H9 (cell line): ENCODE measurements at regions not wholly inside any gene's neighbourhood (a gene's known extent, or its start where the extent isn't known, plus 50 kb on each side); places are given as distances from the start of the nearest gene placed in this dataset.

Experiments used
- DNase-seq: peaks from one replicate; pipeline ENCODE4 v3.0.0-alpha.2; 2017
- H2AFZ ChIP-seq: one replicate; pipeline ENCODE4 v1.6.1; 2013; ENCODE audit warnings: mild to moderate bottlenecking, low read length, control low read depth, moderate library complexity
- H2AK5ac ChIP-seq: 2 replicates; pipeline ENCODE4 v1.6.1; 2013; ENCODE audit warnings: low read length, control low read depth, mixed read lengths; ENCODE audit not compliant: insufficient read length
- H2BK120ac ChIP-seq: one replicate; pipeline ENCODE4 v1.6.1; 2013; ENCODE audit warnings: low read depth, mild to moderate bottlenecking, low read length, control low read depth, inconsistent platforms; ENCODE audit not compliant: poor library complexity, severe bottlenecking
- H2BK12ac ChIP-seq: 2 replicates; pipeline ENCODE4 v1.6.1; 2013; ENCODE audit warnings: low read length, control low read depth, mixed read lengths, low read depth; ENCODE audit not compliant: insufficient read length
- H2BK15ac ChIP-seq: 2 replicates; pipeline ENCODE4 v1.6.1; 2013; ENCODE audit warnings: low read depth, low read length, control low read depth
- H2BK20ac ChIP-seq: one replicate; pipeline ENCODE4 v1.6.1; 2013; ENCODE audit warnings: low read depth, mild to moderate bottlenecking, low read length, control low read depth, inconsistent platforms; ENCODE audit not compliant: poor library complexity, severe bottlenecking
- H2BK5ac ChIP-seq: 2 replicates; pipeline ENCODE4 v1.6.1; 2013; ENCODE audit warnings: low read length, control low read depth, mixed read lengths; ENCODE audit not compliant: insufficient read length
- H3K14ac ChIP-seq: 2 replicates; pipeline ENCODE4 v1.6.1; 2013; ENCODE audit warnings: low read length, control low read depth; ENCODE audit not compliant: insufficient read depth
- H3K18ac ChIP-seq: 2 replicates; pipeline ENCODE4 v1.6.1; 2013; ENCODE audit warnings: low read depth, mild to moderate bottlenecking, mixed read lengths, low read length, control low read depth; ENCODE audit not compliant: insufficient read length
- H3K23ac ChIP-seq: 2 replicates; pipeline ENCODE4 v1.6.1; 2013; ENCODE audit warnings: low read length, control low read depth, mixed read lengths, low read depth; ENCODE audit not compliant: insufficient read length
- H3K23me2 ChIP-seq: 2 replicates; pipeline ENCODE4 v1.6.1; 2013; ENCODE audit warnings: low read depth, mild to moderate bottlenecking, mixed read lengths, low read length, control low read depth; ENCODE audit not compliant: insufficient read length, poor library complexity, severe bottlenecking
- H3K27ac ChIP-seq: 2 replicates; pipeline ENCODE4 v1.5.1; 2013; ENCODE audit warnings: low read length, control low read depth, mixed read lengths, low read depth; ENCODE audit not compliant: insufficient read length
- H3K27me3 ChIP-seq: 2 replicates; pipeline ENCODE4 v1.6.1; 2013; ENCODE audit warnings: low read length, control low read depth, inconsistent platforms; ENCODE audit not compliant: insufficient read depth
- H3K4ac ChIP-seq: 2 replicates; pipeline ENCODE4 v1.6.1; 2013; ENCODE audit warnings: low read depth, mild to moderate bottlenecking, control low read depth, inconsistent platforms, low read length, moderate library complexity
- H3K4me1 ChIP-seq: 2 replicates; pipeline ENCODE4 v1.6.1; 2013; ENCODE audit warnings: low read length, control low read depth, inconsistent platforms; ENCODE audit not compliant: insufficient read depth
- H3K4me2 ChIP-seq: 2 replicates; pipeline ENCODE4 v1.6.1; 2013; ENCODE audit warnings: low read length, control low read depth, mixed read lengths; ENCODE audit not compliant: insufficient read length, insufficient read depth
- H3K56ac ChIP-seq: 2 replicates; pipeline ENCODE4 v1.6.1; 2013; ENCODE audit warnings: low read depth, mild to moderate bottlenecking, mixed read lengths, low read length, control low read depth; ENCODE audit not compliant: insufficient read length
- H3K79me1 ChIP-seq: 2 replicates; pipeline ENCODE4 v1.6.1; 2013; ENCODE audit warnings: low read depth, mild to moderate bottlenecking, moderate library complexity, low read length, control low read depth, inconsistent platforms; ENCODE audit not compliant: insufficient read depth, poor library complexity, severe bottlenecking
- H3K79me2 ChIP-seq: 2 replicates; pipeline ENCODE4 v1.6.1; 2013; ENCODE audit warnings: low read length, control low read depth, inconsistent platforms; ENCODE audit not compliant: insufficient read depth
- H3K9ac ChIP-seq: 2 replicates; pipeline ENCODE4 v1.6.1; 2013; ENCODE audit warnings: low read length, control low read depth, mixed read lengths; ENCODE audit not compliant: insufficient read length; ENCODE audit errors: extremely low read depth
- H3K9me3 ChIP-seq: one replicate; pipeline ENCODE4 v1.6.1; 2013; ENCODE audit warnings: low read depth, low read length, inconsistent platforms; ENCODE audit not compliant: control insufficient read depth
- H3T11ph ChIP-seq: one replicate; pipeline ENCODE4 v1.6.1; 2013; ENCODE audit warnings: mild to moderate bottlenecking, low read length, control low read depth, inconsistent platforms
- H4K20me1 ChIP-seq: one replicate; pipeline ENCODE4 v1.6.1; 2013; ENCODE audit not compliant: control insufficient read depth, insufficient read length, insufficient read depth
- H4K5ac ChIP-seq: 2 replicates; pipeline ENCODE4 v1.6.1; 2013; ENCODE audit warnings: low read depth, mild to moderate bottlenecking, mixed read lengths, low read length, control low read depth; ENCODE audit not compliant: insufficient read length
- H4K8ac ChIP-seq: replicated peaks from 2 replicates; pipeline ENCODE4 v1.6.1; 2013; ENCODE audit warnings: low read length, control low read depth, mixed read lengths, low read depth; ENCODE audit not compliant: insufficient read length
- H4K91ac ChIP-seq: 2 replicates; pipeline ENCODE4 v1.6.1; 2013; ENCODE audit warnings: low read depth, mild to moderate bottlenecking, moderate library complexity, mixed read lengths, low read length, control low read depth; ENCODE audit not compliant: insufficient read length
- H3K27ac Mint-ChIP-seq, 3 experiments: 2 replicates in 2 of 3; 3 replicates in 1 of 3; pipeline ENCODE4 v1.8.0; 2020 to 2021; ENCODE audit warnings: mixed read lengths in 3 of 3, mild to moderate bottlenecking in 1 of 3, moderate library complexity in 1 of 3
- H3K27me3 Mint-ChIP-seq: 2 replicates; pipeline ENCODE4 v1.8.0; 2021; ENCODE audit warnings: low read depth, mild to moderate bottlenecking, moderate library complexity, mixed read lengths
- H3K36me3 Mint-ChIP-seq, 3 experiments: 2 replicates in 2 of 3; 3 replicates in 1 of 3; pipeline ENCODE4 v1.8.0; 2020 to 2021; ENCODE audit warnings: low read depth in 3 of 3, mixed read lengths in 3 of 3; ENCODE audit not compliant: insufficient read depth in 1 of 3
- H3K4me1 Mint-ChIP-seq, 2 experiments: 2 replicates each; pipeline ENCODE4 v1.8.0; 2020; ENCODE audit warnings: mixed read lengths in 2 of 2
- H3K4me3 Mint-ChIP-seq, 2 experiments: 2 replicates in 1 of 2; 3 replicates in 1 of 2; pipeline ENCODE4 v1.8.0; 2020 to 2021; ENCODE audit warnings: mild to moderate bottlenecking in 2 of 2, mixed read lengths in 2 of 2, moderate library complexity in 1 of 2
- H3K9me3 Mint-ChIP-seq, 2 experiments: 2 replicates in 1 of 2; 3 replicates in 1 of 2; pipeline ENCODE4 v1.8.0; 2020; ENCODE audit warnings: mild to moderate bottlenecking in 2 of 2, mixed read lengths in 2 of 2, moderate library complexity in 1 of 2
- CTCF ChIP-seq: fragments of 200-600 bp; sonication (generic); conservative IDR thresholded peaks from 3 replicates; pipeline ENCODE4 v1.8.0; 2021; ENCODE audit warnings: antibody characterized with exemption, mild to moderate bottlenecking
- WGBS: extraction: QIAGEN DNeasy Blood & Tissue Kit; methylation state at CpG from one replicate; pipeline ENCODE4 v1.1.7; 2013; ENCODE audit warnings: missing lambda C conversion rate, low lambda C conversion rate, mixed read lengths; ENCODE audit not compliant: insufficient read length; ENCODE audit errors: extremely low coverage; 5-methylcytosine and 5-hydroxymethylcytosine counted together

GRCh38 chr6:98054453-98054852 lies 771.4 kb upstream of the MMS22L start:
- Histone ChIP-seq H3K23me2 (no peaks in the 10 kb centered on the region), H3K56ac (no peak overlapping the region), H3K9ac (no peak overlapping the region), H4K20me1 (no peaks in the 10 kb centered on the region), H4K5ac (no peak overlapping the region), H4K8ac (no peak overlapping the region), H3K4ac (no peak overlapping the region), H3K14ac (no peak overlapping the region), H2BK12ac (no peak overlapping the region), H2AK5ac (no peak overlapping the region), H3K18ac (no peak overlapping the region), H3K27me3 (no peaks in the 10 kb centered on the region), H3K79me2 (no peaks in the 10 kb centered on the region), H3K4me2 (no peak overlapping the region), H2AFZ (no peak overlapping the region), H3T11ph (no peak overlapping the region), H3K79me1 (no peaks in the 10 kb centered on the region), H2BK120ac (no peak overlapping the region), H2BK5ac (no peak overlapping the region), H3K9me3 (no peaks in the 10 kb centered on the region), H3K23ac (no peak overlapping the region), H4K91ac (no peak overlapping the region), H2BK15ac (no peak overlapping the region), H2BK20ac (no peak overlapping the region), H3K27ac (no peak overlapping the region), H3K4me1 (no peaks in the 10 kb centered on the region)
- Mint-ChIP-seq H3K4me3 (no peak overlapping the region), H3K36me3 (peaks cover 0 to 6% (median 0%) of the 10 kb centered on the region in 3 experiments; a peak in 1 of 7 replicates), H3K4me1 (peaks cover 0 to 7% of the 10 kb centered on the region in 2 experiments; a peak in 2 of 4 replicates), H3K27ac (no peak overlapping the region; a peak in 1 of 7 replicates), H3K9me3 (no peaks in the 10 kb centered on the region; a peak in 1 of 5 replicates), H3K27me3 (no peaks in the 10 kb centered on the region)
- DNase-seq = no peak
- WGBS = no CpG with 5 or more reads among the region's 2 CpGs
- TF ChIP-seq CTCF = peak; percentile 56
